ENCODE measurements at regions not wholly inside any gene's neighbourhood (a gene's known extent, or its start where the extent isn't known, plus 50 kb on each side); places are given as distances from the start of the nearest gene placed in this dataset.

- Histone ChIP-seq H2AFZ (ENCODE audit: low read length) (no peak overlapping the region), H3K4me3 (ENCODE audit: insufficient read depth, low read length) (no peak overlapping the region), H3K9me3 (ENCODE audit: low read depth, low read length) (peaks cover 20% of the 10 kb centered on the region), H3K27me3 (ENCODE audit: insufficient read depth, low read length) (no peaks in the 10 kb centered on the region), H3K79me2 (ENCODE audit: insufficient read depth, low read length) (no peaks in the 10 kb centered on the region), H3K4me2 (ENCODE audit: insufficient read depth, low read length) (no peak overlapping the region), H3K27ac (ENCODE audit: low read depth, low read length) (no peak overlapping the region), H3K36me3 (ENCODE audit: insufficient read depth, low read length) (no peaks in the 10 kb centered on the region), H3K4me1 (ENCODE audit: insufficient read depth, low read length) (no peaks in the 10 kb centered on the region), H4K20me1 (ENCODE audit: insufficient read depth, low read length) (no peaks in the 10 kb centered on the region)
- DNase-seq (ENCODE audit: insufficient read length, low spot score, missing footprints) = no peak
- TF ChIP-seq CTCF (IDR thresholded peaks at IDR 0.05; ENCODE audit: extremely low read depth, low read depth, low read length) = peak; percentile 48
These were observed 437.5 kb downstream of the KIF20B start for GRCh38 chr10:90138844-90139243.

DNA sequence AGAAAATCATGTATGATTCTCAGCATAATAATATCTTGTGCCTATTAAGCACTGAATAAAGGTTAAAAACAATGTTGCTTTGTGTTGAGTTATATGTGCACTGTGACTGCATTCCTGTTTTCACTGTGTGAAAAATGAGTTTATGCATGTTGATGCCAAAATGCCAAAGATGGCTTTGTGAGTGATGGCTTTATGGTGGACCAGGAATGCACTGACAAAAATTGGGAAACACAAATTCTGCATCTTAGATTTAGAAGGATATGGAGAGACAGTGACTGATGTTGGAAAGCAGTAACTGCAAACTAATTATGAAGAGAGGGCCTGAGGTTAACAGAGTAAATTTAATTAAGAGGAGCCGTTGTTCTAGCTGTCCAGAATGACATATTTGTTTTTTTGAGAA, 440.4 kb downstream of the KIF20B start:
- Histone ChIP-seq H3K27ac (ENCODE audit: low read depth, low read length) (no peak overlapping the region), H3K4me1 (ENCODE audit: insufficient read depth, low read length) (no peaks in the 10 kb centered on the region), H3K36me3 (ENCODE audit: insufficient read depth, low read length) (no peaks in the 10 kb centered on the region), H2AFZ (ENCODE audit: low read length) (no peak overlapping the region), H3K27me3 (ENCODE audit: insufficient read depth, low read length) (no peaks in the 10 kb centered on the region), H3K4me2 (ENCODE audit: insufficient read depth, low read length) (no peak overlapping the region), H3K79me2 (ENCODE audit: insufficient read depth, low read length) (no peaks in the 10 kb centered on the region), H4K20me1 (ENCODE audit: insufficient read depth, low read length) (no peaks in the 10 kb centered on the region), H3K9me3 (ENCODE audit: low read depth, low read length) (peaks cover 11% of the 10 kb centered on the region), H3K4me3 (ENCODE audit: insufficient read depth, low read length) (no peak overlapping the region)
- no peak for DNase-seq (ENCODE audit: insufficient read length, low spot score, missing footprints)
- TF ChIP-seq CTCF (IDR thresholded peaks at IDR 0.05; ENCODE audit: extremely low read depth, low read depth, low read length) = no peak

DNA sequence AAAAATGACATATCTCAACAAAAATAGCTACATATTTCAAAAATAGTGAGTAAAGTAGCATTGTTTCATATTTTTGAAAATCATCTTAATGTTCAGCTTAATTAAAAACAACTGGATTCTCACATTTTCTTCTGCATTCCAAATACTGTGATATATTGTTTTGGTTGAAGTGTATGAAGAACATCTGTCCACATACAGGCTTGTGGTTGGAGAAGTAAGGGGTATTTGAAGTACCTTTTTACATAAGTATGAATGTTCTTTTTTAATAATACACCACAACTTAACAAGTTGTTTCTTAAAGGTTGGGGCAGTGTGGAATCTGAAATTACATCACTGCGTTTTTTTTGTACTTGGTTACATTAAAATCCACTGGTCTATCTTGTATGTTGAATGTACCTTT, 442.5 kb downstream of the KIF20B start:
- TF ChIP-seq CTCF (IDR thresholded peaks at IDR 0.05; ENCODE audit: extremely low read depth, low read depth, low read length) = no peak
- no peaks in the 10 kb centered on the region for H3K79me2 ChIP-seq (ENCODE audit: insufficient read depth, low read length)
- no peaks in the 10 kb centered on the region for H3K36me3 ChIP-seq (ENCODE audit: insufficient read depth, low read length)
- H4K20me1 ChIP-seq (ENCODE audit: insufficient read depth, low read length) = no peaks in the 10 kb centered on the region
- H3K4me3 ChIP-seq (ENCODE audit: insufficient read depth, low read length) = no peak overlapping the region
- no peak overlapping the region for H3K27ac ChIP-seq (ENCODE audit: low read depth, low read length)
- no peaks in the 10 kb centered on the region for H3K27me3 ChIP-seq (ENCODE audit: insufficient read depth, low read length)
- no peak overlapping the region for H2AFZ ChIP-seq (ENCODE audit: low read length)
- no peaks in the 10 kb centered on the region for H3K9me3 ChIP-seq (ENCODE audit: low read depth, low read length)
- no peak for DNase-seq (ENCODE audit: insufficient read length, low spot score, missing footprints)
- no peak overlapping the region for H3K4me2 ChIP-seq (ENCODE audit: insufficient read depth, low read length)
- H3K4me1 ChIP-seq (ENCODE audit: insufficient read depth, low read length) = no peaks in the 10 kb centered on the region

DNA sequence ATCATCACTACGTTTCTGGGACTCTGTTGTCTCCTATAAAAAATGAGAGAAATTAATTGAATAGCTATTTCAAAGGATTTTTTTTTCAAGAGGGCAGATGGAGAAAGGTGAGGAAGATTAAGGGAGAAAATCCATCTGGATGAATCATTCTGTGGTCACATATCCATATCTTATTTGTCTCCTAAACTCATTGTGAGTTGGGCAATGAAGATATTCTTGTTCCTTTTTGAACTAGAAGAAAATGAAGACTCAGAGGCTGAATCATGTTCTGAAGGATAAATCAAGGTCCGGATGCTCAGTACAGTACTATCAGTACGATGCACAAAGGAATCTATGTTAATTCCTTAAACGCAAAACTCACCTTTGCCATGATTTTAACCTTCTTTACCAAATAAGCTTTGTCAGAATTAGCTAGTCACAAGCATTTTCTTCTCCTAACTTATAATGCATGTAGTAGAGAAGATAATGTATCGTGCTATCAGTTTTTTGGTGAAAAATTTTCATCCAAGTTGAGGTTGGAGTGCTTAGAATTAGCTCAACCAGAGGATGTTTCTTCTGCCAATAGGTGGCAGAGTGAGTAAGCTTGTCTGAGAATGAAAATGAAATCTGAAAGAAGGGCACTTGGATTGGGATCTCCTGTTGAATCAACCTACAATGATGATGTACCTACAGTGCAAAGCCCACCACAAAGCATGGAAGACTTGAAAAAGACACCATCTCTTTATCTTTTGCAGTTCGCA, 446.9 kb downstream of the KIF20B start:
- no peak overlapping the region for H3K27ac ChIP-seq (ENCODE audit: low read depth, low read length)
- peak; percentile 62 for DNase-seq (ENCODE audit: insufficient read length, low spot score, missing footprints)
- H4K20me1 ChIP-seq (ENCODE audit: insufficient read depth, low read length) = no peaks in the 10 kb centered on the region
- no peaks in the 10 kb centered on the region for H3K4me1 ChIP-seq (ENCODE audit: insufficient read depth, low read length)
- H2AFZ ChIP-seq (ENCODE audit: low read length) = no peak overlapping the region
- H3K27me3 ChIP-seq (ENCODE audit: insufficient read depth, low read length) = no peaks in the 10 kb centered on the region
- no peak overlapping the region for H3K4me2 ChIP-seq (ENCODE audit: insufficient read depth, low read length)
- H3K36me3 ChIP-seq (ENCODE audit: insufficient read depth, low read length) = no peaks in the 10 kb centered on the region
- H3K79me2 ChIP-seq (ENCODE audit: insufficient read depth, low read length) = no peaks in the 10 kb centered on the region
- H3K9me3 ChIP-seq (ENCODE audit: low read depth, low read length) = no peaks in the 10 kb centered on the region
- peak; percentile 64 for TF ChIP-seq CTCF (IDR thresholded peaks at IDR 0.05; ENCODE audit: extremely low read depth, low read depth, low read length)
- H3K4me3 ChIP-seq (ENCODE audit: insufficient read depth, low read length) = no peak overlapping the region
